ENCODE measurements at regions not wholly inside any gene's neighbourhood (a gene's known extent, or its start where the extent isn't known, plus 50 kb on each side); places are given as distances from the start of the nearest gene placed in this dataset.

DNA sequence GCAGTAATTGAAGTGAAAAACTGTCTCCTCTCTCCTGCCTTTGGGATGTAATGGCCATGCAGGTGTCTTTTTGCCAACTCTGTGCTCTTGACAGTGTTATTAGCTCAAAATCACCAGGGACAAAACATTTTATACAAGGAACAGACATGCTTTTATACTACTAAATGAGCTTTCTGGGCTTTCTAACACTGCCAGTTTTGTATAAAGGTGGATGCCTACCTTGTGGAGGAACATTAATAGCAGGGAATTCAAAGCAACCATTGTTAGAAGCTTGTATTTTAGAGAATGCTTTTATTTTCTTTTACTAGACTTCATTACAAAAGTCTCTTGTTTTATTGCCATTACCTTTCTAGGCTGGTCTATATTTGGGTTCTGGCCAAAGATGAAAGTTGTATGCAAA, 54.7 kb upstream of the ARSJ start:
- Histone ChIP-seq H3F3A (ENCODE audit: insufficient read depth, low read depth) (no peaks in the 10 kb centered on the region), H3K4me2 (no peak overlapping the region), H3K79me2 (ENCODE audit: low read depth) (no peaks in the 10 kb centered on the region), H3K4me1 (replicated peaks; ENCODE audit: insufficient read depth) (no peaks in the 10 kb centered on the region), H3K4me3 (no peak overlapping the region), H3K27me3 (ENCODE audit: insufficient read depth, low read depth) (no peaks in the 10 kb centered on the region), H3K27ac (no peak overlapping the region), H4K20me1 (ENCODE audit: insufficient read depth) (no peaks in the 10 kb centered on the region), H3K9me2 (ENCODE audit: insufficient read depth) (no peaks in the 10 kb centered on the region), H3K9me3 (ENCODE audit: insufficient read depth, low read depth) (no peaks in the 10 kb centered on the region), H3K36me3 (ENCODE audit: low read depth) (no peaks in the 10 kb centered on the region), H2AFZ (no peak overlapping the region)
- TF ChIP-seq EZH2 (IDR thresholded peaks at IDR 0.05; ENCODE audit: low read depth), result no peak
- TF ChIP-seq, protein P1, sequence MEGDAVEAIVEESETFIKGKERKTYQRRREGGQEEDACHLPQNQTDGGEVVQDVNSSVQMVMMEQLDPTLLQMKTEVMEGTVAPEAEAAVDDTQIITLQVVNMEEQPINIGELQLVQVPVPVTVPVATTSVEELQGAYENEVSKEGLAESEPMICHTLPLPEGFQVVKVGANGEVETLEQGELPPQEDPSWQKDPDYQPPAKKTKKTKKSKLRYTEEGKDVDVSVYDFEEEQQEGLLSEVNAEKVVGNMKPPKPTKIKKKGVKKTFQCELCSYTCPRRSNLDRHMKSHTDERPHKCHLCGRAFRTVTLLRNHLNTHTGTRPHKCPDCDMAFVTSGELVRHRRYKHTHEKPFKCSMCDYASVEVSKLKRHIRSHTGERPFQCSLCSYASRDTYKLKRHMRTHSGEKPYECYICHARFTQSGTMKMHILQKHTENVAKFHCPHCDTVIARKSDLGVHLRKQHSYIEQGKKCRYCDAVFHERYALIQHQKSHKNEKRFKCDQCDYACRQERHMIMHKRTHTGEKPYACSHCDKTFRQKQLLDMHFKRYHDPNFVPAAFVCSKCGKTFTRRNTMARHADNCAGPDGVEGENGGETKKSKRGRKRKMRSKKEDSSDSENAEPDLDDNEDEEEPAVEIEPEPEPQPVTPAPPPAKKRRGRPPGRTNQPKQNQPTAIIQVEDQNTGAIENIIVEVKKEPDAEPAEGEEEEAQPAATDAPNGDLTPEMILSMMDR (conservative IDR thresholded peaks at IDR 0.05), result no peak
- POLR2A ChIA-PET (ENCODE audit: unreplicated experiment), result no interaction called here
- DNase-seq, result no peak
- intact Hi-C loops (cut with micrococcal nuclease; ENCODE audit: unreplicated experiment), result no loop called here
- BruUV-seq (replicated peaks), result no TSS peak
- CTCF ChIA-PET, result no interaction called here

DNA sequence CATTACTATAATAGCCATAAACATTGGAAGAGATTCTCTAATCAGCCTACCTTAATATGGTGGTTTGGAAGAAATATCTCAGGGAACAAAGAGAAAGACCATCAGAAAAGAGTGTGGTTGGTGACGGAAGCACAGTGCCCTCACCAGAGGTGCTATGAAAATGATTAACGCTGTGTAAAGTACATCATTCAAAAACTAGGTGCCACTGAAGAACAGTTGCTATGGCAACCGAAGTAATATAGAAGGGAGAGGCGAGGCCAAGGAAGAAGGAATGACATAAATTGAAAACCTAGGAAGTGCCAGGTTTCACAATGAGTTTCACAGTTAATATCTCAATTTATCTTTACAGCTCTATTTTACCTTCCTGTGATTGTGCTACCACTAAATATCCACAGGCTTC, 57.0 kb upstream of the ARSJ start:
- DNase-seq, result no peak
- Histone ChIP-seq H3K4me2 (no peak overlapping the region), H3K4me1 (replicated peaks; ENCODE audit: insufficient read depth) (no peaks in the 10 kb centered on the region), H3K79me2 (ENCODE audit: low read depth) (no peaks in the 10 kb centered on the region), H3K9me3 (ENCODE audit: insufficient read depth, low read depth) (no peaks in the 10 kb centered on the region), H3F3A (ENCODE audit: insufficient read depth, low read depth) (no peaks in the 10 kb centered on the region), H2AFZ (no peak overlapping the region), H3K4me3 (no peak overlapping the region), H4K20me1 (ENCODE audit: insufficient read depth) (no peaks in the 10 kb centered on the region), H3K36me3 (ENCODE audit: low read depth) (no peaks in the 10 kb centered on the region), H3K9me2 (ENCODE audit: insufficient read depth) (no peaks in the 10 kb centered on the region), H3K27me3 (ENCODE audit: insufficient read depth, low read depth) (no peaks in the 10 kb centered on the region), H3K27ac (no peak overlapping the region)
- CTCF ChIA-PET, result no interaction called here
- BruUV-seq (replicated peaks), result no TSS peak
- TF ChIP-seq, protein P1 (conservative IDR thresholded peaks at IDR 0.05), result no peak
- TF ChIP-seq EZH2 (IDR thresholded peaks at IDR 0.05; ENCODE audit: low read depth), result no peak
- intact Hi-C loops (cut with micrococcal nuclease; ENCODE audit: unreplicated experiment), result no loop called here
- POLR2A ChIA-PET (ENCODE audit: unreplicated experiment), result no interaction called here

DNA sequence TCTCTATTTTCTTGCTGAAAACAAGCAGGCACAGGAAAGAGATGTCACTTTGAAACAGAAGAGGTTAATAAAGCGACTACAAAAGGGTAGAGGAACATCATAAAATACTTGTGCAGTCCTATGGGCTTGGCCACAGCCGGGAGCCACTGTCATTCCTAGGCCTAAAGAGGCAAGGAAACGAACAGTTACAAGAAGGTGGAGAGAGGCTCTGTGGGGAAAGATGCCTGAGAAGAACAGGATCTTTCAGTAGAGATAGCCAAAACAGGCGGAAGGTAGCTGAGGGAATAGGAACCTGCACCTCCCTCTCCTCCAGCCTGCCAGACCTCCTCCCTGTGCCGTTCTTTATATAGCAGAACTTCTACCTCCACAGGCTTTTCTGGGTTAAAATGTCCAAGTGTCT, 57.4 kb upstream of the ARSJ start:
- DNase-seq, result no peak
- H3K4me2 ChIP-seq, result no peak overlapping the region
- H3K4me3 ChIP-seq, result no peak overlapping the region
- H3K4me1 ChIP-seq (replicated peaks; ENCODE audit: insufficient read depth), result no peaks in the 10 kb centered on the region
- no peaks in the 10 kb centered on the region for H3F3A ChIP-seq (ENCODE audit: insufficient read depth, low read depth)
- TF ChIP-seq, protein P1 (conservative IDR thresholded peaks at IDR 0.05), result no peak
- TF ChIP-seq EZH2 (IDR thresholded peaks at IDR 0.05; ENCODE audit: low read depth), result no peak
- no peaks in the 10 kb centered on the region for H3K79me2 ChIP-seq (ENCODE audit: low read depth)
- H3K9me2 ChIP-seq (ENCODE audit: insufficient read depth), result no peaks in the 10 kb centered on the region
- CTCF ChIA-PET, result no interaction called here
- no peaks in the 10 kb centered on the region for H3K36me3 ChIP-seq (ENCODE audit: low read depth)
- no peak overlapping the region for H2AFZ ChIP-seq
- POLR2A ChIA-PET (ENCODE audit: unreplicated experiment), result no interaction called here
- no TSS peak for BruUV-seq (replicated peaks)
- H3K27me3 ChIP-seq (ENCODE audit: insufficient read depth, low read depth), result no peaks in the 10 kb centered on the region
- no peaks in the 10 kb centered on the region for H4K20me1 ChIP-seq (ENCODE audit: insufficient read depth)
- intact Hi-C loops (cut with micrococcal nuclease; ENCODE audit: unreplicated experiment), result no loop called here
- H3K9me3 ChIP-seq (ENCODE audit: insufficient read depth, low read depth), result no peaks in the 10 kb centered on the region
- no peak overlapping the region for H3K27ac ChIP-seq

Measured in PC-9 (cell line).